NCI-H128 (cell line): ENCODE measurements at regions not wholly inside any gene's neighbourhood (a gene's known extent, or its start where the extent isn't known, plus 50 kb on each side); places are given as distances from the start of the nearest gene placed in this dataset.

Experiments used
- DNase-seq: peaks from one replicate; lab custom pipeline; 2025; ENCODE audit not compliant: unreplicated experiment; lab: John Stamatoyannopoulos, UW

- no peak for DNase-seq
Measured at GRCh38 chr18:53755914-53756609, 468.4 kb downstream of the MBD2 start.

- no peak for DNase-seq
Measured at GRCh38 chr18:53754154-53754553, 470.3 kb downstream of the MBD2 start.

DNA sequence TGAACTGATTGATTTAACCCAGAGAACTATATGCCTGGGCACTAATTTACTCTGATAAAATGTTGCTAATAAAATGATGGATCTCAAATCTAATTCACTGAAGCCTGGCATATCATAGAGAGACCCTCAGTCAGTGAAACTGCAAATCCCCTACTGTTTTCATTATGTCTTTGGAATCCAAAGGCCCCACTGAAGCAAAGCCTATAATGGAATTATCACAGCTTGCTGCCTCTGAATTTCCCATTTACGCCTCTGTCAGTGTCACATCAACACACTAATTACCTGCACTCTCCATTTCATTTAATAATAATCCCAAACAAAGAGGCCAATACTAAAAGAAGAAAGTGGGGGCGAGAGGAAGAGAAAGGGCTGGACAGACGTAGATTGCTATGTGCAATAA is 470.9 kb downstream of the MBD2 start:
- DNase-seq, result no peak

DNA sequence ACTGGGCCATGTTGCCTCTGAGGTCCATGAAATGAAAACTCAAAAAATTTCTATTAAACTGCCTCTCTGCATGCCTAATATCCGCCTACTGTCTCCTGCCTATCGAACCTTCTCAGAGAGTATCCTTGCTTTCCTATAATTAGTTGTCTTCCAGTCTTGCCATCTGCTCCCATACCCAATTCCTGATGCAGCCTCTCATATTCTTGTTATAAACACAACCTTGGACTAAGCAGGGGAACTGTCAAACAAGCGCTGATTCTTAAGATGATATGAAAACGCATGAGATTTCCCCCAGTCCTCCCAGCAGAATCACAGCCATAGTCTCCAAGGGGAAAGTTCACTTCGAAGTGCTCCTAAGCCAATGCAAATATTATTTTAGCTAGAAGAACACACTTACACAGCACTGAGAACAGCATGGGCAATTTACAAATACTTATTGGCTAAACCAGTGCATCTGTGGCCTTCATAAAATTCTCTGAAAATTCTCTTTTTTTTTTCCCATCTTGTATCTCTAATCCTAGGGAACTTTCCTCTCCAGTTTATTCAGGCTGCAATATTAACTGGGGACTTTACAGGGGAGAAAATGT is 471.6 kb downstream of the MBD2 start:
- no peak for DNase-seq

- DNase-seq, result no peak
Measured at GRCh38 chr18:53749766-53750165, 474.7 kb downstream of the MBD2 start.

DNA sequence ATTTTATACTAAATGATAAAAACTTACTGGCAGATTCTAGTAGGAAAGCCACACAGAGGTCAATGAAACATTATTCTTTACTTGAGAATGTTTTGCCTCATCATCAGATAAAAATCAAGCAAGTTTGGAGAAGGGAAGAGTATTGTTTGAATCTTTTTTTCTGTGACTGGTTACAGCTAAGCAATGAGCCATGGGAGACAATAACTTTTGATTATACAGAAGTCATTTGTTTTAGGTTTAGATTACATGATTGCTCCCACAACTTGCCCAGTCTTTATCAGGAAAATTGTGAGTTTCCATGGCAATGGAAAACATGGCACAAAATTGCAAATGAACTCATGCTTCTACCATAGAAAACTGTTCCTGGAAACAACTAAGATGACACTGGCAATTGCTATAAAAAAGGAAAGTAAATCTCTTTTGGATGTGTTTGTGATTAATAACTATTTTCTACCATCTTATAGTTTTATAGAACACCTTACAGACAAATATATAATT is 476.8 kb downstream of the MBD2 start:
- DNase-seq, result no peak

- no peak for DNase-seq
Measured at GRCh38 chr18:53747210-53747609, 477.3 kb downstream of the MBD2 start.

GRCh38 chr18:53745986-53746385 is 478.5 kb downstream of the MBD2 start:
- no peak for DNase-seq

DNA sequence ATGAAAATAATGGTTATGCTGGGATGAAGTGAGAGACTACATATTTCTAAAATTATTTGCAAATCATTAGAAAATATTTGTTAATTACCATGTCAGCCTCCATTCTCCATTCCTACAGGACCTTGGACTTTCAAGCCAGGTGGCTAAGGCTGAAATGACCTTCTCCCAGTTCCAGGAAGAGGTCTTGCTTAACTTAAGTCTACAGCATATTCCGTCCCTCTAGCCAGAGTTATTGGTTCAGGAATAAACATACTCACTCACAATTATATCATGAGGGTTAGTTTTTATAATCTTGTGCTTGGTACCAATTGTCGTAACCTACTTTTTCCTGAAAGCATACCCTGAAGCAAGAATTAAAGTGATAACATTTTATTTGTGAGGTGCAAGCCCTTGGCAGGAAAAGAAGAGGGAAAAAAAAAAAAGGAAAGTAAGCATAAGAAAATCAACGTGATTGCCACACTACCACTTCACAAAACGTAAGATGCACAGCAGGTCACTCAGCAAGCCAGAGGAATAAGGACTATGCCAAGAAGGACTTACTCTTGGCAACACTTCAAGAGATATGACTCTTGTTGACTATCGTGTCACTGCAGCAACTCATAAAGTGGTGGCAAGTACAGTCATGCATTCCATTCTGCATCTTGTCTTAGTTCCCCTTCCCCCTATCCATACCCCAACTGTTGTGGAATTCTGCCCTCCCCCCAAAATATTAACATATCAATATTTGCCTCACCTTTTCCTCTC is 479.1 kb downstream of the MBD2 start:
- no peak for DNase-seq

DNA sequence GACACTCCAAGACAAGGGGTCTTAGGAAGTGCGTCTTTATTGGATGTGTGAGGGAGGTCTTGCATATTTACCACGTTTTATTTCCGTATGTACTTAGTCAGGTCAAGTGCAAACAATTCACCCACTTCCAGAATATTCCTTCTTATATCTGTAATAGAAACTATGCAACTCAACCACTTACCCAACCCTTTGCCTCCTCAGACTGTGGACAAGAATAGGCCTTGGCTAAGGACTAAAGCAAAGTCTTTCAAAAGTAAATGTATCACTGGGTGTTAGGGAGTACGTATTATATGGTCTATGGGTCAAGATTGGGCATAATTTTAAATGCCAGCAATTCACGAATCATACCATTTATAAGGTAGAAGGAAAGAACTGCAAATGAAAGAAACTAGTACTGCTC is 484.8 kb downstream of the MBD2 start:
- no peak for DNase-seq

DNA sequence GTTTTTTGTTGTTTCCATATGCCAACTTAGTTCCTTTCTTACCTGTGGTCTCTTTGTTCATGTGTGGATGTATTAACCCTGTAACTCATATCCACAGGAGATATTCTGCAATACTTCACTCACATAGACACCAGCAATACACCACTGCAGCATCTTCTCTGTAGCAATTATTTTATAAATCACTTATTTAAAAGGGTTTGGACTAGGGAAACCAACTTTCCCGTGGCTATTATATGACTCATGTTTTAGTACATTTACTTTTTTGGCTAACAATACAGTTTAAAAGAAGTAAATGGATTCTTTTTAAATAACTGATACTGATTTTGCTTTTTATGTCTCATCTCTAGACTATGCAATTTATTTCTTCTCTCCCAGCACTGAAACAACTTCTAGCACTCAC is 488.9 kb downstream of the MBD2 start:
- DNase-seq, result no peak

GRCh38 chr18:53715243-53715853 is 509.1 kb downstream of the MBD2 start:
- DNase-seq, result no peak

DNA sequence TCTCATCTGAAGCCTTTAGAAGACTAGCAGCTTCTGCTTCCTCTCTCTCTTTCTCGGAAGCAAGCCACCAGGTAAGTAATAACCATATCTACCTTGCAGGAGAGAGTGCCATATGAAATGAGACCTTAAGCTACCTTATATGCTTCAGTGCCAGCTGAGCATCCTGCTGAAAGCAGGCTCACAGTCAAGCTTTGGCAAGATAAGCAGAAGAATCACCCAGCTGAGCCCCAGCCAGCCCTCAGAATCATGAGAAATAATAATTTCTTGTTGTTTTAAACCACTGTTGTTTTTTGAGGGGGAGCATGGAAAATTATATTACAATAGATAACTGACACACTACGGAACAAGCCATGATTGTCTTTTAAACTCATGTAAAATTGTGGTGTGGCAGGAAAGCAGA is 514.4 kb downstream of the MBD2 start:
- no peak for DNase-seq

DNA sequence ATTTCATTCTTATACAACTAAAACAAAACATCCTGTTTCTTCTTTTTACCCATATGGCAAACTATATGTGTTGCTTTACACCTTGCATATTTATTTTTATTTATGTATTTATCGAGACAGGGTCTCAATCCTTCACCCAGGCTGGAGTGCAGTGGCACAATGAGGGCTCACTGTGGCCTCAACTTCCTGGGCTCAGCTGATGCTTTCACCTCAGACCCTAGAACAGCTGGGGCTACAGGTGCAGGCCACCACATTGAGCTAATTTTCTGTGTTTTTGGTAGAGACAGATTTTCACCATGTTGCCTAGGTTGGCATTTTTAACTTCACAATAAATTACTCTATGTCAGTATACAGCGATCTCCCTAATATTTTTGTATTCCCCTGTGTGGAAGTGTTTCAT is 522.0 kb downstream of the MBD2 start:
- DNase-seq, result no peak

- no peak for DNase-seq
Measured at GRCh38 chr18:53701697-53702096, 522.8 kb downstream of the MBD2 start.

GRCh38 chr18:53698907-53699306 is 525.6 kb downstream of the MBD2 start:
- peak; percentile 52 for DNase-seq

GRCh38 chr18:53689886-53690285 is 534.6 kb downstream of the MBD2 start:
- DNase-seq, result no peak

GRCh38 chr18:53686965-53687364 is 537.5 kb downstream of the MBD2 start:
- no peak for DNase-seq

DNA sequence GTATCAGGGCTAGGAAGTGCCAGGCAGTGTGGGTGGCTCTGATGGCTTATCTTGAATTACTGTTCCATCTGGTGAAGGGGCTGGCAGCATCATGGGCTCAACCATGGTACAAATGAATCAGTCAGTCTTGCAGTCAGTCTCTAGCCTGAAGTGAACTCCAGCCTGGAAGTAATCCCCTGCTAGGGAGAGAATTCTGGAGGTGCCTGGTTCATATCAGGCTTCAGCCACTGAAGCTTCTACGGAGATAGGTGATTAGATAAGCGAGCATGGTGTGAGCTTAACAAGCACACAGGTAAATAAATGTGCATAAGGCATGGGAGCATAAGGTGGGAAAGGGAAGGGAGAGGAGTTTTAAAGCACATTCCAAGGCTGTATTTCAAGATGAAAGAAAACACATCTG is 541.7 kb downstream of the MBD2 start:
- no peak for DNase-seq

DNA sequence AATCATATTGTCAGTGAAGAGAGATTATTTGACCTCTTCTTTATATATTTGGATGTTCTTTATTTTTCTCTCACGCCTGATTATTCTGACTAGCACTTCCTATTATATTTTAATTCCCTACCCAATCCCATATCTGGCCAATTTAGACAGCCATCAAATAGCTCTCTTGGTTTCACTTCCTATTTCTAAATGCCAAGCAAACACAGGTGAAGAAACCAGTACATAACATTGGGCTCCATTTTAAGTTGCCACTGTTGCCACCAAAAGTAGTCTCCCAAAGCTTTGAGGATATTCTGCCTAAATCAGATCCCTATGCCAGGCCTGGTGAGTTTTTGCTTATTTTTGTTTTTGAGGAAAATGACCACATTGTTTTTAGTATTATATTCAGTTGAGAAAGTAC is 547.0 kb downstream of the MBD2 start:
- DNase-seq, result no peak

GRCh38 chr18:53665701-53666100 is 558.8 kb downstream of the MBD2 start:
- no peak for DNase-seq

DNA sequence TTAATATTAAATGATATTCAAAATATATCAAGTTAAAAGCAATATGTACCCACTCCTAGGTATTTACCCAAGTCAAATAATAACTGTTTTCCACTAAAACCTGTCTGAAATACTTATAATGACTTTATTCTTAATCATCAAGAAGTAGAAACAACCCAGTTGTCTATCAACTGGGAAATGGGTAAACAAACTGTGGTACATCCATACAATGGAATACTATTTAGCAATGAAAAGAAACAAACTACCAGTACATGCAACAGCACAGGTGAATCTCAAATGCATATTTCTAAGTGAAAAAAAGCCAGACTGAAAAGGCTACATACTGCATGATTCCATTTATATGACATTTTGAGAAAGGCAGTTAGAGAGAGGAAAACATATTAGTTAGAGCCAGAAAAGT is 559.9 kb downstream of the MBD2 start:
- DNase-seq, result no peak
